Activated CD8-positive, alpha-beta T cell treated with anti-CD3 and anti-CD28 coated beads, Interleukin-2, amount 10 ng/mL, durations not matched to agents 7 days and 5 days (primary cell): ENCODE measurements at regions not wholly inside any gene's neighbourhood (a gene's known extent, or its start where the extent isn't known, plus 50 kb on each side); places are given as distances from the start of the nearest gene placed in this dataset.
"Not testable (repeated sequence)": the region's sequence is repeated elsewhere in the genome, so short reads cannot be mapped to it uniquely, and the experiment has no call there.

Experiments used
- ATAC-seq: fragments of 150-1000 bp; cut with Tn5 transposase; one replicate; pipeline ENCODE4 v1.10.0; 2021; ENCODE audit warnings: moderate library complexity
- CTCF ChIA-PET: fragments of 350-600 bp; sonication (Branson Sonifier 250); formaldehyde crosslinking; loops from one replicate; lab custom pipeline; 2021; ENCODE audit warnings: antibody characterized with exemption; lab: Charles Lee
- POLR2A ChIA-PET: fragments of 350-600 bp; sonication (Branson Sonifier 250); formaldehyde crosslinking; loops from one replicate; lab custom pipeline; 2021; ENCODE audit warnings: antibody characterized with exemption; lab: Charles Lee
- DNase-seq: peaks from one replicate; pipeline ENCODE4 v3.0.0-alpha.2; 2020
- H3K27ac Mint-ChIP-seq: one replicate; pipeline ENCODE4 v1.8.0; 2021; ENCODE audit warnings: mild to moderate bottlenecking, mixed read lengths
- H3K27me3 Mint-ChIP-seq: one replicate; pipeline ENCODE4 v1.8.0; 2021; ENCODE audit warnings: low read depth, mixed read lengths
- H3K36me3 Mint-ChIP-seq: one replicate; pipeline ENCODE4 v1.8.0; 2021; ENCODE audit warnings: low read depth, mixed read lengths
- H3K4me1 Mint-ChIP-seq: one replicate; pipeline ENCODE4 v1.8.0; 2021; ENCODE audit warnings: low read depth, mixed read lengths
- H3K4me3 Mint-ChIP-seq: one replicate; pipeline ENCODE4 v1.8.0; 2021; ENCODE audit warnings: mild to moderate bottlenecking, mixed read lengths
- H3K9me3 Mint-ChIP-seq: one replicate; pipeline ENCODE4 v1.8.0; 2022; ENCODE audit warnings: mixed read lengths; ENCODE audit not compliant: insufficient read depth

DNA sequence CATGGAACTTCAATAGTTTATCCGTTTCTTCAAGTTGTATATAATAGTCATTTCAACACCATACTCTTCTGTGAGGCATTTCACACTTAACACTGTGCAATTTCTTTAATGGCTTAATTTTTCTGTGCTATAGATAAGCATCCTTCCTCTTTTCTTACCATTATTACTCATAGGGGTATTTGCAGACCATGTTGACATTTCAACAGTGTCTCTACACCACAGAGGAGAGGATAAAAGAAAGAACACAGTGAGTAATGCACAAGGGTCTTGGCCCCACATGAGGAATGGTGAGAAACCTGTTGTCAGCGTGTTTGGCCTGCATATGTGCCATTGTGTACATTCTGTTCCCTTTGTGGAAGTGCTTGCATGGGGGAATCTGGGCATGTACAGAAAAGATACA lies 421.5 kb upstream of the MDGA2 start:
- Mint-ChIP-seq H3K36me3 (no peaks in the 10 kb centered on the region), H3K4me3 (no peak overlapping the region), H3K27ac (no peak overlapping the region), H3K9me3 (peaks cover 3% of the 10 kb centered on the region), H3K27me3 (no peaks in the 10 kb centered on the region), H3K4me1 (no peaks in the 10 kb centered on the region)
- CTCF ChIA-PET = no interaction called here
- ATAC-seq (no peak), DNase-seq (no peak)
- POLR2A ChIA-PET = no interaction called here

DNA sequence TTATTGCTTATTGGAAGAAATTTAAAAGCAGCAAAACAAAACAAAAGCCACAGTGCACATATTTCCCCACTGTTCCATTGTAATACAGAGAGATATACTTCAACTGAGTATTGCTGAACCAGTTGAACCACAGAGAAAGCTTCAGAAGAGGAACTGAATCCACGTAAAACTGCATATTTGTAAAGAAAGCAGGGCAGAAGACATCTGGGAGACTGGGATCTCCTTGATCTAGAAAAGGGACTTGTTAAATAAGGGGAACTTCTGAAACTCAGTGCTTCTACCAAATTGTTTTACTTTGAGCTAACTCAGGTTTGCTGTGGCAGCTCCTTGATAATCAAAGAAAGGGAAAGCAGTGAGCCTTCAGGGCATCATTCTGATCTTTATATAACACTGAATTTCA lies 411.1 kb upstream of the MDGA2 start:
- CTCF ChIA-PET = no interaction called here
- no peaks in the 10 kb centered on the region for H3K27me3 Mint-ChIP-seq

DNA sequence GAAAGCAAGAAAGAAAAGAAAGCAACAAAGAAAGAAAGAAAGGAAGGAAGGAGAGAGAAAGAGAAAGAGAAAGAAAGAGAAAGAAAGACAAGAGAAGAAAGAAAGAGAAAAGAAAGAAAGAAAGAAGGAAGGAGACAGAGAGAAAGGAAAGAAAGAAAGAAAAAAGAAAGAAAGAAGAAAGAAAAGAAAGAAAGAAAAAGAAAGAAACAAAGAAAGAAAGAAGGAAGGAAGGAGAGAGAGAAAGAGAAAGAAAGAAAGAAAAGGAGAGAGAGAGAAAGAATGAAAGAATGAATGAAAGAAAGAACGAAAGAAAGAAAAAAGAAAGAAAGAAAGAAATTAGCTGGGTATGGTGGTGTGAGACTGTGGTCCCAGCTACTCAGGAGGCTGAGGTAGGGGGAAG lies 400.1 kb upstream of the MDGA2 start:
- Mint-ChIP-seq H3K27me3 (no peaks in the 10 kb centered on the region), H3K4me3 (no peak overlapping the region), H3K9me3 (peaks cover 4% of the 10 kb centered on the region), H3K27ac (no peak overlapping the region), H3K4me1 (no peaks in the 10 kb centered on the region), H3K36me3 (no peaks in the 10 kb centered on the region)
- ATAC-seq (no peak), DNase-seq (no peak)
- CTCF ChIA-PET = no interaction called here
- POLR2A ChIA-PET = no interaction called here

More for the DNA sequence above, 411.1 kb upstream of the MDGA2 start:
- Mint-ChIP-seq H3K4me1 (no peaks in the 10 kb centered on the region), H3K36me3 (no peaks in the 10 kb centered on the region), H3K27ac (no peak overlapping the region), H3K9me3 (peaks cover 10% of the 10 kb centered on the region), H3K4me3 (no peak overlapping the region)
- POLR2A ChIA-PET = no interaction called here
- DNase-seq (no peak), ATAC-seq (no peak)

DNA sequence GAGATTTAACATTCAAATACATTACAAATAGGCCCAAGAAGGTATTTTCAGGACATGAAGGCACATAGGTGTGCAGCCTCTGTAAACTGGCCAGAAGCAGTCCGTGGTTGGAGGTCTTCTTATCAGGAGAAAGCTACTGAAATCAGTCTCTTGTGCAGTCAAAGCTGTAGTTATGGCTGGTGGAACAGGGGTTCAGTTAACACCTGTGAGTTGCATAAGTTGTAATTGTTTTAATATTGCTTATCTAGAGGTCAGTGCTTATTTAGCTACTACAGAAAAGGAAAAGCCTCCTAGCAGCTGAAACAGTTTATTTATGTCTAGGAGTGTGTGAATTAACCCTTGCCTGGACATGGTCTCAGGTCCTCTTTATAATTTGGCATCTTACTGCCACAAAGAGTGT lies 377.6 kb upstream of the MDGA2 start:
- Mint-ChIP-seq H3K27me3 (no peaks in the 10 kb centered on the region), H3K9me3 (no peaks in the 10 kb centered on the region), H3K4me3 (no peak overlapping the region), H3K4me1 (no peaks in the 10 kb centered on the region), H3K36me3 (no peaks in the 10 kb centered on the region), H3K27ac (no peak overlapping the region)
- ChIA-PET CTCF (no interaction called here), POLR2A (no interaction called here)
- DNase-seq (no peak), ATAC-seq (no peak)

DNA sequence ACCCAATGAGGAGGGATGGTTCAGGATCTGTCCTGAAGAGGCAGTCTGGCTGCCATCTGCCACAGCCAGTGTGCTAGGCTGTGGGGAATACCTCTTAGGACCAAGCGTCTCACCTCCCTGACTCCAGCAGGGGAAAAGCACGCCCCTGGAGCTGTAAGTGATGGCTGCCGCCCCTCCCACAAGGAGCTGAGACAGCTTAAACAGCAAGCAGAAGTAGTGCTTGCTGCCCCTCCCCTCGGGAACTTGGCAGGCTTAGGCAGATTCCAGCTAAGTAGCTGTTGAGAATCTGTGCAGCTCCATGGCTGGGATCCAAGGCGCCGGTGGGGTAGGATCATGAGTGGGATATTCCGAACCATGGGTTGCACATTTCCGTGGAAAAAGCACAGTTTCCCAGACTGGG lies 360.4 kb upstream of the MDGA2 start:
- ChIA-PET POLR2A (no interaction called here), CTCF (no interaction called here)
- ATAC-seq (no peak), DNase-seq (no peak)
- Mint-ChIP-seq H3K36me3 (no peaks in the 10 kb centered on the region), H3K9me3 (peaks cover 21% of the 10 kb centered on the region), H3K27ac (no peak overlapping the region), H3K4me3 (no peak overlapping the region), H3K27me3 (no peaks in the 10 kb centered on the region), H3K4me1 (no peaks in the 10 kb centered on the region)

DNA sequence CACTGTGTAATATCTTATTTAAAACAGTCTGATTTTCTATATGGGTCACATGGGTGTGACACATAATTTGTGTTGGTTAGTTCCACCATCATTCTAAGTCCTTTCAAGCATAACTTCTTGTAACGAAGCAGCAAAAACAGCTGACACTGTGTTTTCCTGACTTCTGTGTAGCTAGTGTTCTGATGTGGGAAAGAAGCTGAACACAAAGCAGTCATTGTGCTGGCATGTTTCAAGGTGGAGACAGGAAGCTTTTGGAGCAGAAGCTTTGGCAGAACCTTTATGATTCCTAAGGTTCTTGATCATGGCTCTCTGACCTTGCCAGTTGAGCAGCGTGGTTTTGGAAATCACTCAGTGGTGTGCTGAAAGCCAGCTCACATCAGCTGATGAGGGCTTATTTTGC lies 351.7 kb upstream of the MDGA2 start:
- Mint-ChIP-seq H3K9me3 (peaks cover 9% of the 10 kb centered on the region), H3K27ac (no peak overlapping the region), H3K36me3 (no peaks in the 10 kb centered on the region), H3K4me3 (no peak overlapping the region), H3K4me1 (no peaks in the 10 kb centered on the region), H3K27me3 (no peaks in the 10 kb centered on the region)
- POLR2A ChIA-PET = no interaction called here
- no peak for ATAC-seq
- CTCF ChIA-PET = no interaction called here
- DNase-seq = no peak

DNA sequence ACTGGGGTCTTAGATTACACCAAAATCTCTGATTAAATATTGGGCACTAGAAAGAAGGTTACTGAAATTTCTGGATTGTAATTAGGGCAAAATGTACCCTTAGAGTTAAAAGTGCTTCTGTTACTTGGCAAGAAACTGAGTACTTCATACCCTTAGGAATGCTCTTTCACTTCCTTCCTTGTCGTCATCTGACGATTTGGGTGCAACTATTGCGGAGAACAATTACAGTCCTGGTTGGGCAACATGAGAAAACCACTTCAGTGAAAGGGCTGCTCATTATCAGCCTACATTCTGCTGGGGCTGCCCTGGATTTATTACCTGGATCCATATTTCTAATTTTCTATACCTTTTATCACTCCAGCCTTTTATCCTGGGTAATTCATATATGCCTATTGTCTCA lies 348.5 kb upstream of the MDGA2 start:
- H3K27ac Mint-ChIP-seq = no peak overlapping the region
- CTCF ChIA-PET = no interaction called here
- peaks cover 9% of the 10 kb centered on the region for H3K9me3 Mint-ChIP-seq

DNA sequence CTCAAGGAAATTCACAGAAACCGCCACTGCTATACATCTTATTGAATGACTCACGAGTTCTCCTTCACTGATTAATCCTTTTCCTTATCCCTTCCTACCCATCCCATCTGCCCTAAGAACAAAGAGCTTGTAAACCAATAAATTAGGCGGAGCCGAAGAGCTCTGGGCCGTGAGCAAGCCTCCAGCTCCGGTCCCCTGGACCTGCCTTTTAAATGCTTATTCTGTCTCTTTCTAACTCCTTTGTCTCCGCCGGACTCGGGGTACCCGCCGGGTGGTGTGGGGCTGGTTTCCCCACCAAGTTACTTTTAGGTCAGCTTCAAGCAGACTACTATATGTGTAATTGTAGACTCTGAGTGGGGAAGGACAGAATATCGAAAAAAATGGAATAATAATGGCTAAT lies 336.1 kb upstream of the MDGA2 start:
- DNase-seq, POLR2A ChIA-PET, H3K9me3 Mint-ChIP-seq, H3K4me1 Mint-ChIP-seq, CTCF ChIA-PET, H3K27ac Mint-ChIP-seq, H3K36me3 Mint-ChIP-seq, ATAC-seq, H3K27me3 Mint-ChIP-seq, H3K4me3 Mint-ChIP-seq: not testable (repeated sequence)

More for the DNA sequence above, 348.5 kb upstream of the MDGA2 start:
- H3K4me3 Mint-ChIP-seq = no peak overlapping the region
- no peaks in the 10 kb centered on the region for H3K27me3 Mint-ChIP-seq
- H3K36me3 Mint-ChIP-seq = no peaks in the 10 kb centered on the region
- DNase-seq (no peak), ATAC-seq (no peak)
- no peaks in the 10 kb centered on the region for H3K4me1 Mint-ChIP-seq
- POLR2A ChIA-PET = no interaction called here

DNA sequence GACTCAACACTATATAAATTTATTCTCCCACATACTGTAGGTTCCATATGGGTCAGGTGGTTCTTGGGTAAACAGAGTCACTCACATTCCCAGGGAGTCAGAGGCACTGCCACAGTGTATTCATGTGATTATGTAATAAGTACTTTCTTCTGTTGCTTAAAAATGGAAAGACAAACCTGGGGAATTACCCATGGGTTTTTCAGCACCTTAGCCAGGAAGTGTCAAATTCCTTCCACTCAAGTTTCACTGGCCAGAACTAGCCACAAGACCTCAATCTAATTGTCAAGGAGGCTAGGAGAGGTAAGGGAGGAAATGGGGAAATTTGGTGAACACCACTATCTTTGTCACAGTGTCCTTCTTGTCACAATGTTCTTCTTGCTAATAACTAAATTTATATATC lies 333.2 kb upstream of the MDGA2 start:
- ChIA-PET CTCF (no interaction called here), POLR2A (no interaction called here)
- Mint-ChIP-seq H3K27ac (no peak overlapping the region), H3K4me3 (no peak overlapping the region), H3K4me1 (no peaks in the 10 kb centered on the region), H3K9me3 (peaks cover 4% of the 10 kb centered on the region), H3K27me3 (no peaks in the 10 kb centered on the region), H3K36me3 (no peaks in the 10 kb centered on the region)
- DNase-seq (no peak), ATAC-seq (no peak)

DNA sequence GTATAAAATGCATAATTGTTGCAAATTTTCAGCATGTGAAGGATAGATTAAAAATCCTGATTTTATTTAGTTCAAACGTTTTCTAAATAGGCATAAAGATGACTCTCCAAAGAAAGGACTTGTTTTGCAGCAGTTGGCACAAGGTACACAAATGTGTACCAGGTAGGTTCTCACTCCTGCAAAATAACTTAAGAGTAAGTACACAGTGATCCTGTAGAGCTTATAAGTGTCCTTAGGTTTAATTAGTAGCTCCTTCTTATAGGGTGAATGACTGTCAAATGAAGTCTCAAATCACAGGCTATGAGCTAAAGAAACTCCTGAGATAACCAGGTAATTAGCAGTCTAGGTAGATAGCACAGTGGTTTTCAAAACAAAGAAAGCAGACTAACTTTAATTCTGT lies 330.6 kb upstream of the MDGA2 start:
- Mint-ChIP-seq H3K9me3 (peaks cover 4% of the 10 kb centered on the region), H3K4me3 (no peak overlapping the region), H3K4me1 (no peaks in the 10 kb centered on the region), H3K27ac (no peak overlapping the region), H3K27me3 (no peaks in the 10 kb centered on the region), H3K36me3 (no peaks in the 10 kb centered on the region)
- ATAC-seq (no peak), DNase-seq (no peak)
- ChIA-PET POLR2A (no interaction called here), CTCF (no interaction called here)

DNA sequence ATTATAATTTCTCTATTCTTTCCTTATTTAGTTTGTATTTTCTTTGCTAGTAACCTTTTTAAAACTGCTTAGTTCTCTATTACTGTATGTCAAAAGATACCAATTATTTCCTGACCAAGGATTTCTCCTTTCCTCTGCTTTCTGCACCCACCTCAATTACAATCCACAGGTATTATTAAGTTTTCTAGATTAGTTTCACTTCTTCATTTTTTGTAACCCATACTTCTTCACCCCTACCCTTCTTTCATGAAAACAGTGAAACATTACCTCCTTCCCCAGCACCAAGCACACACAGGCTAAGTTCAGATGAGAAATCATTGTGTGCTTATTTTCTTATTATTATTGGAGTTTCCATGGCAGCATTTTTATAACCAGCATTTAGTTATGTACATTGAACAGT lies 318.5 kb upstream of the MDGA2 start:
- Mint-ChIP-seq H3K4me3 (no peak overlapping the region), H3K9me3 (peaks cover 3% of the 10 kb centered on the region), H3K4me1 (no peaks in the 10 kb centered on the region), H3K27me3 (no peaks in the 10 kb centered on the region), H3K27ac (no peak overlapping the region), H3K36me3 (no peaks in the 10 kb centered on the region)
- DNase-seq (no peak), ATAC-seq (no peak)
- POLR2A ChIA-PET = no interaction called here
- CTCF ChIA-PET = no interaction called here

DNA sequence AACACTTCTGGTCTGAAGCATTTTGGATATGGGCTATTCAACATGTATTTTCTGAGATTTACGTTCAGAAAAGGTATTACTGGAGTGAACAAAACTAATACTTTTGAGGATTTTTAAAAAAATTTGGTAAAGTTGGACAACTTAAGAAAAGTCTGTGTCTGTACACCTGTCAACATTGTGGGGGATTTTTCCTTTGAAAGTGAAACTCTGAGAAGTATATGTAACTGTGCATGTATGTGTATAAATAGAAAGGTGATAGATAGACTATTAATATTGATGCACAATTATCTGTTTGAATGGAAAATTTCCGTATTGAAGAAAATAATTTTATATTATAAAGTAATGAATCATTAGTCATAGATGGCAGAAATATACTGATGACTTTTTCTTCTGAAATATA lies 312.8 kb upstream of the MDGA2 start:
- DNase-seq (no peak), ATAC-seq (no peak)
- CTCF ChIA-PET = no interaction called here
- no peak overlapping the region for H3K4me3 Mint-ChIP-seq
- no peak overlapping the region for H3K27ac Mint-ChIP-seq
- no peaks in the 10 kb centered on the region for H3K4me1 Mint-ChIP-seq
- POLR2A ChIA-PET = no interaction called here
- no peaks in the 10 kb centered on the region for H3K27me3 Mint-ChIP-seq
- no peaks in the 10 kb centered on the region for H3K36me3 Mint-ChIP-seq
- peaks cover 5% of the 10 kb centered on the region for H3K9me3 Mint-ChIP-seq

DNA sequence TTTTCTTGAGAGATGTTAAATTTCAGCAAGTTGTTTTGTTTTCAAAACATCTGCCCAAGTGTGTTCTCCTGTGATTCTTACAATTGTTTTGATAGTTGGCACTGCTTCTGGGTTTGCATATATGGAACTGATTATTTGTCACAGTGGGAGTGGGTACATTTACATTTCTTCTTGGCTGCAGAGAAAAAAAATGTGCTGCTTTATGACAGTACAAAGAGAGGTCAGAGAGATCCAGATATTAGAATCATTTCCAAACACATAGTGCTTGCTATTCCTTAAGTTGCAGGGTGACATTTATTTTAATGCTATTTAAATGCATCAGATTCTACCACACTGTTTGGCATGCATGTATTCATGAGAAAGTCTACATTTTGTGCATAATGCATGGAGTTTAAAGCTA lies 303.5 kb upstream of the MDGA2 start:
- H3K27me3 Mint-ChIP-seq = no peaks in the 10 kb centered on the region
- ChIA-PET POLR2A (no interaction called here), CTCF (no interaction called here)
- no peaks in the 10 kb centered on the region for H3K36me3 Mint-ChIP-seq
- DNase-seq = no peak
- no peak for ATAC-seq
- H3K4me3 Mint-ChIP-seq = no peak overlapping the region
- no peak overlapping the region for H3K27ac Mint-ChIP-seq
- no peaks in the 10 kb centered on the region for H3K4me1 Mint-ChIP-seq
- H3K9me3 Mint-ChIP-seq = peaks cover 11% of the 10 kb centered on the region
